ENCODE measurements at regions not wholly inside any gene's neighbourhood (a gene's known extent, or its start where the extent isn't known, plus 50 kb on each side); places are given as distances from the start of the nearest gene placed in this dataset.

GRCh38 chr2:151165105-151165684, 96.5 kb downstream of the RBM43 start:
- no peak for TF ChIP-seq ZFP37 (tag by site-specific recombination; IDR thresholded peaks at IDR 0.05)
- no peak for TF ChIP-seq ZNF138 (tag by site-specific recombination; IDR thresholded peaks at IDR 0.05; ENCODE audit: borderline replicate concordance)
- TF ChIP-seq ZNF341 (tag by site-specific recombination; IDR thresholded peaks at IDR 0.05; ENCODE audit: low read depth): no peak
- TF ChIP-seq PRDM10 (tag by site-specific recombination; IDR thresholded peaks at IDR 0.05): no peak
- no peak for TF ChIP-seq ZEB2 (tag by site-specific recombination; IDR thresholded peaks at IDR 0.05)
- no peak for TF ChIP-seq ZNF266 (tag by site-specific recombination; IDR thresholded peaks at IDR 0.05; ENCODE audit: low read depth)
- no peak for TF ChIP-seq ZNF362 (tag by site-specific recombination; IDR thresholded peaks at IDR 0.05)
- TF ChIP-seq ZNF404 (tag by site-specific recombination; IDR thresholded peaks at IDR 0.05): no peak

Data from HEK293 (cell line).